ENCODE measurements at regions not wholly inside any gene's neighbourhood (a gene's known extent, or its start where the extent isn't known, plus 50 kb on each side); places are given as distances from the start of the nearest gene placed in this dataset.

GRCh38 chr16:35203636-35204035 lies 1744.2 kb downstream of the TP53TG3F start:
- Mint-ChIP-seq H3K9me3 (peaks cover 42% of the 10 kb centered on the region), H3K36me3 (ENCODE audit: low read depth) (no peaks in the 10 kb centered on the region), H3K4me3 (no peak overlapping the region), H3K27me3 (ENCODE audit: low read depth) (no peaks in the 10 kb centered on the region), H3K27ac (no peak overlapping the region), H3K4me1 (no peaks in the 10 kb centered on the region)
- TF ChIP-seq CTCF (IDR thresholded peaks at IDR 0.05; ENCODE audit: unreplicated experiment in 3 of 3) = no peak

GRCh38 chr16:35207059-35207999 lies 1747.9 kb downstream of the TP53TG3F start:
- Mint-ChIP-seq H3K9me3 (peaks cover 23% of the 10 kb centered on the region), H3K4me3 (no peak overlapping the region), H3K27me3 (ENCODE audit: low read depth) (no peaks in the 10 kb centered on the region), H3K27ac (no peak overlapping the region), H3K36me3 (ENCODE audit: low read depth) (no peaks in the 10 kb centered on the region), H3K4me1 (no peaks in the 10 kb centered on the region)
- no peak for TF ChIP-seq CTCF (IDR thresholded peaks at IDR 0.05; ENCODE audit: unreplicated experiment in 3 of 3)

GRCh38 chr16:35208001-35208935 lies 1748.9 kb downstream of the TP53TG3F start:
- no peaks in the 10 kb centered on the region for H3K36me3 Mint-ChIP-seq (ENCODE audit: low read depth)
- no peaks in the 10 kb centered on the region for H3K4me1 Mint-ChIP-seq
- peaks cover 20% of the 10 kb centered on the region for H3K9me3 Mint-ChIP-seq
- TF ChIP-seq CTCF (IDR thresholded peaks at IDR 0.05; ENCODE audit: unreplicated experiment in 3 of 3) = no peak
- no peak overlapping the region for H3K4me3 Mint-ChIP-seq
- no peaks in the 10 kb centered on the region for H3K27me3 Mint-ChIP-seq (ENCODE audit: low read depth)
- H3K27ac Mint-ChIP-seq = no peak overlapping the region

GRCh38 chr16:35210681-35211433 lies 1751.4 kb downstream of the TP53TG3F start:
- Mint-ChIP-seq H3K27ac (no peak overlapping the region), H3K9me3 (peaks cover 16% of the 10 kb centered on the region), H3K27me3 (ENCODE audit: low read depth) (no peaks in the 10 kb centered on the region), H3K36me3 (ENCODE audit: low read depth) (no peaks in the 10 kb centered on the region), H3K4me3 (no peak overlapping the region), H3K4me1 (no peaks in the 10 kb centered on the region)
- TF ChIP-seq CTCF (IDR thresholded peaks at IDR 0.05; ENCODE audit: unreplicated experiment in 3 of 3) = no peak

- H3K27me3 Mint-ChIP-seq (ENCODE audit: low read depth) = no peaks in the 10 kb centered on the region
- H3K27ac Mint-ChIP-seq = no peak overlapping the region
- H3K9me3 Mint-ChIP-seq = peaks cover 20% of the 10 kb centered on the region
- H3K4me3 Mint-ChIP-seq = no peak overlapping the region
- TF ChIP-seq CTCF (IDR thresholded peaks at IDR 0.05; ENCODE audit: unreplicated experiment in 3 of 3) = no peak
- no peaks in the 10 kb centered on the region for H3K36me3 Mint-ChIP-seq (ENCODE audit: low read depth)
- no peaks in the 10 kb centered on the region for H3K4me1 Mint-ChIP-seq
These were observed 1755.4 kb downstream of the TP53TG3F start for GRCh38 chr16:35214840-35215239.

Measured in nephron (organoid).